CD1c-positive myeloid dendritic cell (primary cell): ENCODE measurements at regions not wholly inside any gene's neighbourhood (a gene's known extent, or its start where the extent isn't known, plus 50 kb on each side); places are given as distances from the start of the nearest gene placed in this dataset.

Source experiments
- DNase-seq: peaks from one replicate; pipeline ENCODE4 v3.0.0-alpha.2; 2016; ENCODE audit errors: extremely low spot score

DNA sequence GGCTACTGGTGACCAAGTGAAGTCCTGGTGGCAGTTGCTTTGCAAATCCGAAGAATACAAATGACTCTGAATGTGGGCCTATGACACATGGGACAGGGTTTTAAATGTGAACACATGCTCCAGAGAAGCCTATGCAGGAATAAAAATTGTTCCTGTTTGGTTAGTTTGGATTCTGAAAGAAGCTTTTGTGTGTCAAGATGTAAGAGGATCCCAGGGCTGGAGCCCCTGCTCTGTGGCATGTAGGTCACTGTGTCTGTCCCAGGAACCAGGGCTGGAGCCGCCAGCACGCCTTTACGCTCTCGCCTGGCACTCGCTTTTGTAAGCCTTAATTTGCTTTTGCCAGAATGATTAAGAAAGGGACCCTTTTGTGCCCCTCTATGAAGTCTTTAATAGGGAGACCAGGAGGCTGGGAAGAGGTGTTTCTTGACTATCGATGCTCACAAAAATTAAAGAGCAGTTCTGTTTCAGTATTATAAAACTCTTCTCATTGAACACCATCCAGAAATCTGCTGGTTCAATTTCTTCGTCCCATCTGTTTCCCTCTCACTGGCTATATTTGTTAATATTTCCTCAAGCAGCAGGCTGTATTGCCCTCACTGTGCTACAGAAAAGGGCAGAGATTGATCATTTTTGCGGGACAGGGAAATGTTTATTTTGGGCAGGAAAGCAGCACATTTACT, 532.7 kb upstream of the POU3F3 start:
- no peak for DNase-seq

DNA sequence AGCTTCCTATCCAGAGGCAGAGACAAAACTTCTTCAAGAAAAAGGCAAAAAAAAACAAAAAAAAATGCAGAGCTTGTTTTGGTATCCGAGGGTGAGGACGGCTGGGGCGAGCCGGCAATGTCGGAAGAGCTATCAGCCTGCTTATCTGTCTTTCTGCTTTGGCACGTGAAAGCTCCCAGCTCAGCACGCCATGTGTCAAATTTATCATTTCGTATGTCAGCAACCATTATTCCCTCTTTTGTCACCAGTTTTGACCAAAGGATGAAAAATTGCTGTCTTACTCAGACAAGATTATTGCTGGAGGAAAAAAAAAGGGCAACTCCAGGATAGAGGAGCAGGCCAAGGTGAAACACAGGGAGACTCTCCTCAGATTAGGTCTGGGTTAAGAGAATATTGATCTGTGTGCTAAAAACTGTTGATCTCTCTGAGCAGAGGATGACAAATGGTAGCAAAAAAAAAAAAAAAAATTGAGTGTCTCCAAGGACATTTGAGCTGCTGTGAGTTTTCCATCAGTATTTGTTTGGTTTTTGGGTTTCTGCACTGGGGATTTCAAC, 532.0 kb upstream of the POU3F3 start:
- no peak for DNase-seq

DNA sequence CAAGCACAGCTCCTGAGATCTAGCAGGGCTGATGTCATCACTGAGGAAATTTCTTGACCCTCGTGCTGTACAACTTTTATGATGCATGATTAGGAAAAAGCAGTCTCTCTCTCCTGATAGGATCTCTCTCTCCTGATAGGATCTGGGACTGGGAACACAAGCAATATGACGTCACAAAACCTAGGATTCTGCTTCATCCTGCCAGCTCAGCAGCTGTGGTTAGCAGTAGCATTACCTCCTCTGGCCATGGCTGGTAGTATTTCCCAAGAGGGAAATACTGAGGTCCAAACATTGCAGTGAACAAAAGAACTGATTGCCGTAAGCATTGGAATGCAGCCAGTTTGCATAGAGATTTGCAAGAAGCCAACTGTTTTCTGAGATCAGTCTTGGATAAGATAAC, 521.2 kb upstream of the POU3F3 start:
- no peak for DNase-seq

DNA sequence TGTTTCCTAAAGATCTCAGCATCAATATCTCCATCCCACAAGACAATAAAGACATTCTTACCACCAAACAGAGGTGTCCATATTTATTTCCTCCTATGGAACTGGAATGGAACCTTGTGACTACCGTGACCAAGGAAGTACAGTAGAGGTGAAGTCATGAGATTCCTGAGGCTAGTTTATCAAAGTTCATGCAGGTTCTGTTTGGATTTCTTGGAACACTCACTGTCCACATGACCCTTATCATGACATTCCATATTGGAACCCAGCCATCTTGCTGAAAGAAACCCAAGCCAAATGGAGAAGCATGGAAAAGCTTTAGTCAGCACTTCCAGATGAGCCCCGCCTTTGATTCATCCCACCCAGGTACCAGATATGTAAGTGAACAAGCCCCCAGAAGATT, 516.0 kb upstream of the POU3F3 start:
- DNase-seq = no peak

DNA sequence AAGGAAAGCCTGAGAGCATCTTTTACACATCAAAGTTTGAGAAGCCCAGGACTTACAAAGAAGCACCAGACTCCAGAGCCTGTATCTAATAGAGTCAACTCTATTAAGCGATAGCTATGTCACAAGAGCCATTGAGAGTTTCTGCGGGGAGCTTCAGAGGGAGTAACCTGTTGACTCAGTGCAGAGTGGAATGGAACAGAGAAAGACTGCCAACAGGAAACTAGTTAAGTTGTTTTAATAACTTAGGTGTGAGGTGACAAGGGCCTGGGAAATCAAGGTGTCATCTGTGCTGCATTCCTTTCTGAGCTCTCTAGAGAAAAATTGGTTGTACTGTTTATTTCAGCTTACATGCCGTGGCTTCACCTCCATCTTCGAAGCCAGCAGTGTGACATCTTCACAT, 513.8 kb upstream of the POU3F3 start:
- no peak for DNase-seq

DNA sequence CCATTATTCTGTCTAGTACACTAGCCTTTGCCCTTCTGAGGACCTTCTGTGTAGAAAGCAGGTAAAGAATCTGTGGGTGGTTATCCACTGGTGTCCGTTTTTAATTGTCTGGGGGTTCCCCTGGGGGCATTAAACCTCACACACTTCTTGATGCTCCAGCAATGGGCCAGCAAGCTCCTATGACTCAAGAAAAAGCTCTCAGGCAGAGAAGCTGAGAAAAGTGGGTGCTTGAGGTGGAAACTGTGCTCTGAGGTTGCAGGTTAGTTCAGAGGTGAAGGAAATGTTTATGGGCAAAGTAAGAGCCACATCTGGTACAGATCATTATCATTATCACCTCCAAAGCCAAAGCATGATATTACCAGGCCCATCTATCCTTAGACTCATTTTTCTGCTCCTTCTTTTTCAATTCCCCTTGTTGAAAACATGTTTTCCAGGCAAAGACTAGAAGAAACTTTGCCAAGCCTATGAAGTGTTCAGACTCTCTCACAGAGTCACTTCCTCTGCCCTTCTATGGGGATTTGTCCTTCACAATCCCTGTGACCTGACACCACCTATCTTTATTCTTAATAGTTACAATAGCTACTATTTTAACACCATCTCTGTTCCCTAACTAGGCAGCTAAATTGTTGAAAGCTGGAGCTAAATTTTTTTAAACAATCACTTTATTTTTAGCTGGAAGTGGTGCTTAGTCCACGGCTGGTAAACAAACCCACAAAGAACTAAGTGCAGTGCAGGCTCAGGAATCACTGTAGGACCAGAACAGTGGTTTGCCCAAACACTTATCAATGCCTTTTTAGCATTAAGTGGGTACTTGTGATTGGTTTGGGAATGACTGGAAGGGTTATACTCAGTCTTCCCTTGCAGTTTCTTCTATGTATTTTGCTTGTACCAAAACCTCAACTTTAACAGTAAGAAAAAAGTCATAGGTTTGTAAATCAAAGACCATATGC, 512.8 kb upstream of the POU3F3 start:
- no peak for DNase-seq

DNA sequence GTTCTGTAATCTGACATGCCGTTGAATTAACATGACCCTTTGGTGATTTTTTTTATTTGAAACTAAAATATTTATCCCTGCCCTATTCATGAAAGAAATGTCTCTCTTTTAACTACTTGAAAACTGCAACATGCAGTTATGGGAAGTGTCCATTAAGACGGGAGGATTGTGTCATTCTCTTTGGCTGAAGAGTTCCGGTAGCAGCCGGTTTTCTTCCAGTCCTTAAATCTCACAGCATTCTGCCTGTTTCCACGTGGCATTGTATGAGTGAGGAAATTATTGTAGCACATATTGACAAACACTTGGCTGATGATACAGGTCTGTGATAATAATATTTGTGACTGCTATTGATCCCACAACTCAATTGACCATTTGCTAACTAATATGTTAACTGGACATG, 509.6 kb upstream of the POU3F3 start:
- no peak for DNase-seq

DNA sequence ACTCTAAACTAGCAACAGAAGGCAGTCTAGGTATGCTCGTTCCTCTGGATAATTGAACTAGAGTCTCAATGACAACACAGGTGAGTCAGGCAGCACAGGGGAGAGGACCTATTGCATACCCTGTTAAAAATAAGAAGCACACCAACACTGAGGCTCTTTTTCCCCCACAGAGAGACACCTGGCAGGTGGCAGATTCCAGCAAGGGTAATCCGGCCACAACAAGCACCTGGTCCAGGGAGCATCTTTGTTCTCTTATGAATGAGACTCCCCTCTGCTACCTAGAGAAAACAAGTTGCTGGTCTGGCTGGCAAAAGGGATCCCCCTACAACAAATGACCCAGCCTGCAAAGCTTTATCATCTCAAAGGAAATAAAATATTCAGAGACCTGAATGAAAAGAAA, 508.9 kb upstream of the POU3F3 start:
- DNase-seq = no peak

DNA sequence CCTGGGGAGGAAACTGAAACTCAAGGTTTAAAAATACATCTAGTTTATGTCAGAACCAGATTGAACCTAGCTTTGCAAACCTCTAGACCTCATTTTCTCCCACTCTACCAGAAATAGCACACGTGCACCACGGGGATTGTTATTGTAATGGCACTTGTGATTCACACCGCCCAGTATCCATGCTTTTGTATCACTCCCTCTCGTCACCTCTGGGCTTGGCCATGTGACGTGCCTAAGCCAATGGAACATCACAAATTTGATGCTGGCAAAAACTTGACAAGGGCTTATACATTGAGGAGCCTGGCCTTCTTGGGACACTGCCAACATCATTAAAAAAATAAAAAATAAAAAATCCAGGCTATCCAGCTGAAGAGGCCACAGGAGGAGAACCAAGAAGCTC, 495.8 kb upstream of the POU3F3 start:
- no peak for DNase-seq

DNA sequence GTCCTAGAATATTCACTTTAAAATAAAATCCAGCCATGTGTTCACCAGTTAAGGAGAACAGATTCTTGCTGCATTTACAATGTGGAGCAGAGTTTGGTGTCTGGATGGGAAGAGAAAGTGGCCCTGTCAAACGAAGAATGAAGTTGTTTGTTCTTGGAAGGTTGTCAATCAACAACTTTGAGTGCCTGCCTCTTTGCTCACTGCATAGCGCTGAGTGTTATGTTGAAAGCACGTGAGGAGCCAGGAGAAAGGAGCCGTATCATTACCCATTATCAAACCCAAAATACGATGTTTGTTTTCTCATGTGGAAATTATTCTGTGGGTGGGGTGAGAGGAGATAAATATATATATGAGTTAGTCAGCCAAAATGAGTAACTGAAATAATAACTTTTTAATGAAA, 492.5 kb upstream of the POU3F3 start:
- DNase-seq = no peak

DNA sequence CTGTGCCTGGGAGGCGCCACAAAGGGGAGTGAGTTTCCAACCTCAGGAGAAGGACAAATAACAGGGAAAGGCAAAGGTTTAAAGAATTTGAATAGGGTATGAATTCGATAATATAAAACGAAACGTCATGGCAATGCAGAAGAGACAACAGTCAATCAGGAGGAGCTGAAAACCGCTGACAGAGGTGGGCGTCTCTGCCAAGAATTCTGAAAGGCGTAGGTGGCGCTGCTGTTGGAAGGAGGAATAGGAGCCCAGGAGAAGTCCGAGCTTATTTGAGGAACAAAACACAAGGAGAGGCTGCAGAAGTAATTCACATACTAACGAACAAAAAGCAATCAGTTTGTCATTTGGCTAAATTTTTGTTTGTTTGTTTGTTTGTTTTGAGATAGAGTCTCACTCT, 485.8 kb upstream of the POU3F3 start:
- no peak for DNase-seq

DNA sequence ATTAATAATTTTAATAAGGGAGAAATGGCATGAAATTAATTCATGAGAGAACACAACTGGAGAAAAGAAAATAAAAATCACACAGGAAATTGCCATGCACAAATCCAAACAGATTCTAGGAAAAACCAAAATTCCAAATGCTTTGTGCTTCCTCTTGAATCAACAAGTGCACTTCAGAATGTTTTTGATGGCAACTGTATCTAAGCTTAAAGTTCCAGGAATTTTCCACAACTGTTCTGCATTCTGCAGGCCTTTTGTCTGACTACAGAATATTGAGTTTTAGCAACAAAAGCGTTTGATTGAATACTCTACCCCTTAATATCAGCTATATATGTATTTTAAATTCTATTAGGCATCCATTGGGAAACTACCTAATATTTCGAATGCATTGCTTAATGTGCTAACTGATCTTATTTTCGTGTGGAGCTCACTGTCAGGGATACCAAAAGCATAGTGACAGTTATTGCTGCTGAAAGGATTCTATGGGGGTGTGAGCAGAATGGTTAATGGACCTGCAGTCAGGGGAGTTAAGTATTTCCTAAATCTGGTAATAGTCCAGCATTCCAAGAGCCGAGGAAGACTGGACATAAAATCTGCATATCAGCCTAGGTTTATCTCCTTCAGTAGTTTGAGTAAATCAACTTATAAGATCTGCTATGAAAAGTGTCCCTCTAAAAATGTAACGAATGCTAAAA, 482.7 kb upstream of the POU3F3 start:
- no peak for DNase-seq

DNA sequence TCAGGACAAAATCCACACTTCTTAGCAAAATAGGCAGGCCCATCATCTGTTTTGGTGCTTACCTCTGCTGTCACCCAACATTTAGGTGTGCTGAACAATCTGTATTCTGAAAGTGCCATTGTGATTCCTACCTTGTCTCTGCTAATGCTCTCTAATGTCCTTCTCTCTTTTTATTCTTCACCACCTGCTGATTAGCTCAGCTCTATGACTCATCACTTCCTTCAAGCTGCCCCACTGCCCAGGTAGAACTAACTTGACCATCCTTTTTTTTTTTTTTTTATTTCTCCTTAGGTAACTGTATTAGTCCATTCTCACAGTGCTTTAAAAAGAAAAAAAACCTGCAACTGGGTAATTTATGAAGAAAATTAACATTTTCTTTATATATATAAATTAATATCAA, 478.7 kb upstream of the POU3F3 start:
- no peak for DNase-seq

DNA sequence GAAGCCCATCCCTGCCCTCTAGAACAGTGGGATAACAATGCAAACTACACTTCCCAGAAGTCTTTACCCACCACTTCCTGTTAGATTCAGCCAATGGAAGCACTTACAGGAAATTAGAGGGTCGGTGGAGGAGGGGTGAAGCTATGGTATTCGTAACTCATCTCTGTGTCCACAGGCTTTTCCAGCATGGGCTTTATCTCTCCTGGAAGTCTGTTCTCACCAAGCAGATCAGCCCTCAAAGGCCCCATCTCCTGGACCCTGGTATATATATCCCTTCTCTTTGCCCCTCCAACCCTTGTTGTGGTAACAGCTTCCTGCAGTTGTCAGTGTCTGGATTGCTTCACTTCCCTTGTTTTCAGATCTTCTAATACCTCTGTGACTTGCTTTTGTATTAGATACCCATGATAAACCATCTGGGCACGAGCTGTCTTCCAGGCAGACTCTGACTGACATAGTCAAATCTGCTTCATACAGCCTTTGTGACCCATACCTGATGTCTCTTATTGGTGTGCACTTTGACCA, 475.0 kb upstream of the POU3F3 start:
- DNase-seq = peak; percentile 16

DNA sequence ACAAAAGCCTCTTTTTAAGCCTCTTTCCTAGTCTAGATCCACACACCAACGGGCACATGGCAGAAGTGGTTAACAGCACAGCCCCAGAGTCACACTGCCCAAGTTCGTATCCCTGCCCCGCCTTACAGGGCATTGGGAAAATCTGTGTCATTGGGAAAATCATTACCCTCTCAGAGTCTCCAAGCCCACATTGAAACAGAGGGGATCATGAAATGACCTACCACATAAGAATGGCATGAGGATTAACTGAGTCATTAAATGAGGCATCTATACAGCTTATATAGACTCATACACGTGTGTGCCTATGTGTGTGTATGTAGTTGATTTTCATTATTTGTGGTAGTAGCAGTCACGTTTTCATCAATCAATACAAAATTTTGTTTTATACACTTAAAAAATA, 469.0 kb upstream of the POU3F3 start:
- no peak for DNase-seq

DNA sequence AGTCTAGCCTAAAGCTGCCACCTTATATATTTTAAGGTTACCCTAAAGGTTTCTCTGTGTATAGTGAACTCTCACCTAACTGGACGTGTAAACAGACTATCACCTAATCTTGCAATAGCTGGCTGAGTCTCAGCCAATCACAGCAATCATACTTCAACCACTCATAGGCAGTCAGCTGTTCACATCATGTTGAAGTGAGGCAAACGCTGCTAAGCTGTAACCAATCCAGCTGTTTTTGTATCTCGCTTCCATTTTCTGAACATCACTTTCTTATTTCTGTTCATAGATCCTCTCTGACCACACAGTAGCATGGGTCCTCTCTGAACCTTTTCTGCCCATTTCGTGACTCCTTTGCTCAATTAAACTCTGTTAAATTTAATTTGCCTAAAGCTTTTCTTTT, 468.2 kb upstream of the POU3F3 start:
- no peak for DNase-seq

DNA sequence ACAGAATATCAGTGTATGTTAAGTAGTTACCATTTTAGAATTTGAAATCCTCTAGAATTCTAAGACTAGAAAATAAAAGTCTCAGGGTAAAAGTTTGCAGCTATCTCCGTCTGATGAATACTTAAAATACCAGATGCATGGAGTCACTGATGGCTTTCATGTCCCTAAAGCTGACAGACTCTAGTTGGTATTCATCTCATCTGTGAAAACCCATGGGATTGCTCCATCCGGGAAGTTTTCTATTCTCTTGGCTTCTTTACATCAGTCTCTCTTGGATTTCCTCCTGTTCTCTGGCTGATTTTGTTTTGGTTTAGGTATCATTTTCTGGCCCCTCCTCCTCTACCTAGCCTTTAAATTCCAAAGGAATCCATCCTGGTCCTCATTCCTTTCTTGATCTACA, 465.6 kb upstream of the POU3F3 start:
- no peak for DNase-seq

DNA sequence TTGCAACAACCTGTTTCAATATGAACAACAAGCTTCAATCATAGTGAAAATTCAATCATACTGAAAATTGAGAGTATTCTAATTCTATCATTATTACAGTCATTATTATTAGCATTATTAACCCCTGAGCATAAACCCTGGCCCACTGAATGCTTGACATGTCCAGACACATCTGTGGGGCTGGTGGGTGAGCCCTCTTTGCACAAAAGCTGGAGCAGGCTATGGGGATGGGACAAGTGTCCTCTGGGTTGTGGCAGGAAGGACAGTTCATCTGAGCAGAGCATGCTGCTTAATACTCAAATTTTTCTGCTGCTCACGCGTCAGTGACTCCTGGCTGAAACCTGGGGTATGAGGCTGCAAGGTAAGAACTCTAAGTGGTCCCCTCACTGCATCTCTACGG, 451.1 kb upstream of the POU3F3 start:
- no peak for DNase-seq

DNA sequence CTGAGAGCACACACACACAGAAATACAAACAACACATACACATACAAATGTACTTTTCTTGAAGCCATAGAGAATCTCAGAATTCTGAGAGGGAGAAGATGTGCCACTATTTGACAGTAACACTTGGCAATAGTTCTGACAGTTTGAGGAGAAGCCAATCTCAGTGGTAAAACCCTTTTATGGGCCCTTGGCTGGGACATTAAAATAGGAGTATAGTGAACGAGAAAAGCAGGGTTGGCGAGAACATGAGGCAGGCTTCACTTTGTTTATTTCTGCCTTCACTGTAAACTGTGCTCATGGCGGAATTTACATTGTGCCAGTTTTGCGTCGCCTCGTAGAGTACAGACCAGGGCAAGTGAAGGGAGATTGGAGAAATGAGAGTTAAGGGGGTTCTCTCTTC, 449.4 kb upstream of the POU3F3 start:
- no peak for DNase-seq

DNA sequence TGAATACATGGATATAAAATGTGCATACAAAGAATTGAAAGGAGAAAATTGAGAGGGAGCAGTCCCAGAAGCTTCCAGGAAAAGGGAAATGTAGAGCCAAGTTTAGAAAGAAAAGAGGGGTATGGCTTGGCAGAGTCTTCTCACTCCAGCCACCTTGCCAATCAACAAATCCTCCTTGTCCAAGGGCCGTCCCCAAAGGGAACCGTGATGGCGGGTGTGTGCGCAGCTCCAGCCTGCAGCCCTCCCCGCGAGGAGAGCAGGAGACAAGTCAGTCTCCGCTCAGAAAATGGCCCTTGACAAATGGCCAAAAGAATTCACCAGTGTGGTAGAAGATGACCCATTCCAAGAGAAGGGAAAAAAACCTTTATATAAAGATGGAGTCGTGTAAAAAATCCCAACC, 448.3 kb upstream of the POU3F3 start:
- no peak for DNase-seq

DNA sequence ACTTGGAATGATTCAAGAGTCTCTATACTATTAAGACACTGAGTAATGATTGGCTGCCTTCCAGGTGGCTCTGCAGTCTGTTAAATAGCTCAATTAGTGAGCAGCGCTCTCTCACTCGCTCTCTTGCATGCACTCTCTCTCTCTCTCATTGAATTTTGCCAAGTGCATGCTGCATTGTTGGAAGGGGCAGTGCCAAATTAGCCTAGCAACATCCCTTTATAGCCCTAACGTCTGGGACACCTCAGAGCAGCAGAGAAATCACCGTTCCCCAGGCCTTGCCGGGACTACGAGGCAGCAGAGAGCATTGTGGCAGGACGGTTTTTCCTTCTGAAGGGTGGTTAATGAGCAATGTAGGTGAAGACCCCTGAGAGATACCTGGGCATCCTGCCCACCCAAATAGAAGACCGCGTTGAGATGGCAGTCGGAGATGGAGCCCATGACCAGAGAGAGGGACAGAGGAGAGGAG, 447.6 kb upstream of the POU3F3 start:
- DNase-seq = no peak

DNA sequence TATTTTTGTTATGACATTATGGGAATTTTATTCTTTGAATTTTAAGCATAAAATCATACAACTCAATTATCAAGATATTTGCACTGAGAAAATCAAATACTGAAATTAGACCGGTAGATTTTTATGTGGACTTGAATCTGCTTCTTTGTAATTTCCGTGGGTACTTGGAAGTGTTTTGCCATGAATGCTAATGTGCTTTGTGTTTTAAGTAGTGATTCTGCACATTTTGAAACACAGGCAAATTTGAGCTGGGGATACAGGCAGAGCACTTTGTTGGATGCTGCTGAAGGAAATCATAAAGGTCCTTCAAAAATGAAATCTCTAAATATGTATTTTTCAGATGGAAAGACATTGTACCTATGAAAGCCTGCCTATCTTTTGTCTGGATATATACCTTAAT, 446.3 kb upstream of the POU3F3 start:
- DNase-seq = no peak
